Loucy (cell line): ENCODE measurements at regions not wholly inside any gene's neighbourhood (a gene's known extent, or its start where the extent isn't known, plus 50 kb on each side); places are given as distances from the start of the nearest gene placed in this dataset.
"Not testable (repeated sequence)": the region's sequence is repeated elsewhere in the genome, so short reads cannot be mapped to it uniquely, and the experiment has no call there.

ENCODE experiments used
- CTCF ChIP-seq: fragments of 200-600 bp; sonication (generic); conservative IDR thresholded peaks from 2 replicates; pipeline ENCODE4 v1.5.1; 2014; ENCODE audit warnings: mild to moderate bottlenecking, antibody characterized with exemption, low read length
- EZH2phosphoT487 ChIP-seq: fragments of 200-600 bp; IDR thresholded peaks from 2 replicates; pipeline ENCODE4 v1.6.1; 2018; ENCODE audit warnings: antibody characterized with exemption, mild to moderate bottlenecking, moderate library complexity, borderline replicate concordance

- not testable (repeated sequence) for TF ChIP-seq CTCF, EZH2phosphoT487
Measured at GRCh38 chrX:101780421-101780820, 120.8 kb upstream of the ARMCX2 start.
